Cerebellar cortex (tissue), 1 donor: ENCODE measurements at regions not wholly inside any gene's neighbourhood (a gene's known extent, or its start where the extent isn't known, plus 50 kb on each side); places are given as distances from the start of the nearest gene placed in this dataset.
"Not testable (repeated sequence)": the region's sequence is repeated elsewhere in the genome, so short reads cannot be mapped to it uniquely, and the experiment has no call there.

Source experiments
- DNase-seq: peaks from one replicate; pipeline ENCODE4 v3.0.0-alpha.2; 2015; ENCODE audit warnings: low spot score

DNA sequence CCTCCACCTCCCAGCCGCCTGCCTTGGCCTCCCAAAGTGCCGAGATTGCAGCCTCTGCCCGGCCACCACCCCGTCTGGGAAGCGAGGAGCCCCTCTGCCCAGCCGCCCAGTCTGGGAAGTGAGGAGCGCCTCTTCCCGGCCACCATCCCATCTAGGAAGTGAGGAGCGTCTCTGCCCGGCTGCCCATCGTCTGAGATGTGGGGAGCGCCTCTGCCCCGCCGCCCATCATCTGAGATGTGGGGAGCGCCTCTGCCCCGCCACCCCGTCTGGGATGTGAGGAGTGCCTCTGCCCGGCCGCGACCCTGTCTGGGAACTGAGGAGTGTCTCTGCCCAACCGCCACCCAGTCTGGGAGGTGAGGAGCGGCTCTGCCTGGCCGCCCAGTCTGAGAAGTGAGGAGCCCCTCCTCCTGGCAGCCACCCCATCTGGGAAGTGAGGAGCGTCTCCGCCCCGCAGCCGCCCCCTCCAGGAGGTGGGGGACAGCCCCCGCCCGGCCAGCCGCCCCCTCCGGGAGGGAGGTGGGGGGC is 296.3 kb downstream of the HNRNPD start:
- DNase-seq = not testable (repeated sequence)

DNA sequence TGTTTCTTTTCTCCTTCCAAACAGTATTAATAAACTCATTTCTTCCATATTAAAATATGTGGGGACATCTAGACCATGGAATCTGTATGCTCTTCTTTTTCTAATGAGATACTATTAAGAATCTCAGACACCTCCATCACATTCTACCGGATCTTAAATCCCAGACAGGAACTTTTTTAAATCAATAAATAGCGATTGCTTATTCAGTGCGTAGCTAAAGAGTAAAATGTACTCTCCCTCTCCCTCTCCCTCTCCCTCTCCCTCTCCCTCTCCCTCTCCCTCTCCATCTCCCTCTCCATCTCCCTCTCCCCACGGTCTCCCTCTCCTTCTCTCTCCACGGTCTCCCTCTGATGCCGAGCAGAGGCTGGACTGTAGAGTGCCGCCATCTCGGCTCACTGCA is 297.0 kb downstream of the HNRNPD start:
- no peak for DNase-seq

- DNase-seq = no peak
These were observed 297.4 kb downstream of the HNRNPD start for GRCh38 chr4:82076359-82076758.

DNA sequence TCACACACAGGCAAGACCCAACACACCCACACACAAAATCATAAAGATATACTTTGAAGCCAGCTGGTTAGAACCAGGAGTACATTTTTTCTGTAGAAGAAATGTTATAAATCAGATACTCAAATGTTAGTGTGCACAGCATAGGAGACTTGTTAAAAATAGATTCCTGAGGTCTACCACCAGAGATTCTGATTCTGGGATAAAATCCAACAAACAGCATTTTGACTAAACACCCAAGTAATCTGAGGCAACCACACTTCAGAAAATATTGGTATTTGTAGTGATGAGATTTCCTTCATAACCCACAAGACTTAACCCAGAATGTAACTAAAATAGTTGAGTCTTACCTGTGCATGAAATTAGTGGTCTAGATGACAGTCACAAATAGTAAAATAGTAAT is 301.8 kb downstream of the HNRNPD start:
- no peak for DNase-seq

GRCh38 chr4:82069883-82070638 is 303.7 kb downstream of the HNRNPD start:
- no peak for DNase-seq

- no peak for DNase-seq
These were observed 310.8 kb downstream of the HNRNPD start for GRCh38 chr4:82063017-82063416.

DNA sequence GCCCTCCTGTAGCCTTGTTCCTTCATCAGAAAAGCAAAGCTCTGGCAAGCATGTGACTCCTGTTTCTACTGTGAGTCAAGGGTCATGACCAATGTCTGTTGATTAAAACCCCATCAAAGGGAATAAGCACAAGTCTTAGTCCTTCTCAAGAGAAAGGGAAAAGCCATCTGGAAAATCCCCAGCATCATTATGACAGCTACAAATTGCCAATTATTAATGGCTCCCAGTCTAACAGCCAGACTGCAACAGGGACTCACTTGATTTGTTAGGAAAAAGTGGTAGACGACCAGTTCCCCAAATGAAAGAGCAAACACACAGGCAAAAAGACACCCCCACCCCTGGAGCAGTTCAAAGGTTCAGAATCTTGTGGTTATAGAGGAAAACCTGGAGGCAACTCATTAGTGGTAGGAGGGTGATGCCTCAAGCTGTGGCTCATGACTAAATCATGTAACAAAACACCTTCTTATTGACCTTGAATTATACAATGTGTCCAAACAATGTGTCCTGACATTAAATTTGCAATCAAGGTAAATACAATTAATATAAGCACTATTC is 315.7 kb downstream of the HNRNPD start:
- no peak for DNase-seq

GRCh38 chr4:82055156-82055555 is 318.6 kb downstream of the HNRNPD start:
- no peak for DNase-seq

DNA sequence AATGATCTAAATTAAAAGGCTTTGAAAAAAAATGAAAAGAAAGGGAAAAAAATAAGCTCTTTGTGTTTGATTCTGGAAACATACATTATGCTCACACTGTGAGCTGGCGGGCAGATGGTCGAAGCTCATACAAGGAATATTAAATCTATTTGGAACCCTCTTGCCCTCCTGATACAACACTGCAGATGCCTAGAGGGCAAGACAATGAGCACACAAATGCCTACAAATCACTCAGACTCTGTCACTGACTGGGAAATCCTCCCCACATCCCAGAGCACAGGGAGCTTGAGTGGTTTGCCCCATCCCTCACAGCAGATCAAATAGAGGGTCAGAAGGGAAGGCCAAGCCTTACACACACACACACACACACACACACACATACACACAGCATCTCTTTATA is 320.4 kb downstream of the HNRNPD start:
- DNase-seq = no peak

GRCh38 chr4:82050796-82051195 is 323.0 kb downstream of the HNRNPD start:
- no peak for DNase-seq

DNA sequence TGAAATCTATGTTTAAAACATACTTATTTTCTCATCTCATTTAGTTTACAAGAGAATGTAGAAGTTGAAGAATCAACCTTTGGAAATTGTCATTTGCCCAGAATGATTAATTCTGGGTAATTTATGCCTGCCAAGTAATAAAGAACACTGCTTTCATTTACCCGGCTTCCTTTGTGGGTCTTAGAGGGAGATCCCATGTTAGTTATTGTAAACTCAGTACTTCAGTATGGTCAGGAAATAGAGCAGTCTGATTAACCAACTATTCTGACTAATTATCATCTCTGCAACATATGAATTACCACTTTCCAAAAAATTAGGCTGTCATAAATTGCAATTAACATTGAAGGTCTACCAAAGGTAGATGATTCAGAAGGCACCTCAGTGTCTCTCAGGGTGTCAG is 324.5 kb downstream of the HNRNPD start:
- no peak for DNase-seq

GRCh38 chr4:82047731-82048130 is 326.1 kb downstream of the HNRNPD start:
- DNase-seq = no peak

- DNase-seq = no peak
These were observed 327.0 kb downstream of the HNRNPD start for GRCh38 chr4:82046796-82047195.

DNA sequence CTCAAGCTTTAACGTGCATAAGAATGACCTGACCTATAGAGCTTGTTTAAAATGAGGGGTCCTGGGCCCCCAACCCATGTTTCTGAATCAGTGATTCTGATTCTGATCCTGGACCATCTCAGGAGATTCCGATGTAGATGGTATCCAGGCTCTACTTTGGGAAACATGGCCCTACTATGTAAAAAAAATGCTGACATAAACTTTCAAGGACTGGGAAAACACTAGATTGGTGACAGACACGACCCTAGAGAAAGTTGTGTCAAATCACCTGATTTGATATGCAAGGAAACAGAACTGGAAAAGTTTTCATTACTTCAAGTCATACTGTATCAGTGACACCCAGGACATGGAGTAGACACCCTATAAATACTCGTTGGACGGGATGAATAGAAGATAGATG is 328.5 kb downstream of the HNRNPD start:
- DNase-seq = no peak

- peak; percentile 33 for DNase-seq
These were observed 329.4 kb downstream of the HNRNPD start for GRCh38 chr4:82044141-82044993.

GRCh38 chr4:82043809-82044137 is 330.0 kb downstream of the HNRNPD start:
- DNase-seq = no peak

DNA sequence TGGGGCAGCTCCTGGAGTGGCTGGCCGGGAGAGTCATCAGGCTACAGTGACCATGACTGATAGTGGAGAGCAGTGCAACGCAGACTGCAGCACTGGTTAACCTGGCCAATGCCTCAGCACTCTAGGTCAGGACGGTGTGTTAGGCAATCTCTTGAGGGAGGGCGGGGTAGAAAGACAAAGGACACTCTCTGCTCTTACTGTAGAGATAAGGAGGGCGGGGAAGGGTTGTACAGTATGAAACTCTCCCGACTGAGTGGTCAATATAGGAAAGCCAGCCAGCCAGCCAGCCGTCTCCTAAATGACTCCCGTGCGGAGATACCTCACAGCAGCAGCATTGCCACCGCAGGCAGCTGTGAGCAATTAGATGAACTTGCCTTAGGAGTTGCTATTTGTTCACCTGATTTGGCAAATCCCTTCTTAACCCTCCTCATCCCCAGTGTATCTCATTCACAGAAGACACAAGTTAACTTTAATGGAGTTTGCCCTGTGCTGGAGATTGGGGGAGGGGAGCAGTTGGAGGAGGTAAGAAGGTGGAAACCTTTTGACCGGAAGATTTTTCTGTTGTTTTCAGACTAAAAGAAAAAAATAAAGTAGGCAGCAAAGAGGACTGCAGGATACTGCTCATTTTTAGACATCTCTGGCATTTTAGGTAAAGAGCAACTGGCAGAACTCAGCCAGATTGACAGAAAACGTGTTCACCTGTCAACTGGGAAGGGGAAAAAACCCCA is 330.5 kb downstream of the HNRNPD start:
- DNase-seq = no peak

DNA sequence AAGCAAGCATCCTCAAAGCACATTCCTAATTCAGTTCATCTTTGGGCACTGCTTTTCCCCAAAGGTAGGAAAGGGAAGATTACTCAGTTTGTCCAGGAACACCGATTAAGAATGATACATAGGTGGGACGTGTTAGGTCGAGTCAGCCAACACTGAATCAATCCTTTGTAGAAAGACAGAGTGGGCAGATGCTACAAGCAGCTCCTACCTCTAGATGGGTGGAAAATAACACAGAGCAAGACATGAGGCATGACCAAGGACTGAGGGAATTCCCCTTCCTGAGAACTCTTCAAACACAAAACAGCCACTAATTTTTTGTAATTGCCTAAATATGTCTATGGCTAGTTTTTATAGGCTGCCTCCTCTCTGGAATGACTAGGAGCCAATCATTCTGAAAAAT is 331.7 kb downstream of the HNRNPD start:
- DNase-seq = no peak

GRCh38 chr4:82038936-82039335 is 334.9 kb downstream of the HNRNPD start:
- no peak for DNase-seq

DNA sequence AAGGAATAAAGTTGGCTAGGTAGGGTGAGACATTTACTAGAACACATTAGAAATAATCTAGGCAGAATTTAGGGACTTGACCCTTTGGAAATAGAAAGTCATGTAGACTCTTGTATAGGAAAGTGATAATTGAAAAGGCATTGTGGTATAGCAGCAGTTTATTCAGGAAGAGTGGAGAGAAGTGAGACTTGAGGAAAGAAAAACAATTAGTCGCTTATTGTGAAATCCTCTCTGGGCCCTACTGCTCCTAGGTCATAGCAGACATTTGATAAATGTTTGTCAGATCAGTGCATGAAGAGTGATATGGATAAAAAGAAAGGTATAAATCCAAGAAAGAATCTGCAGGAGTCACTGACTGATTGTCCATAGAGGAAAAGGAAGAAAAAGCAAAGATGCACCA is 337.6 kb downstream of the HNRNPD start:
- no peak for DNase-seq

DNA sequence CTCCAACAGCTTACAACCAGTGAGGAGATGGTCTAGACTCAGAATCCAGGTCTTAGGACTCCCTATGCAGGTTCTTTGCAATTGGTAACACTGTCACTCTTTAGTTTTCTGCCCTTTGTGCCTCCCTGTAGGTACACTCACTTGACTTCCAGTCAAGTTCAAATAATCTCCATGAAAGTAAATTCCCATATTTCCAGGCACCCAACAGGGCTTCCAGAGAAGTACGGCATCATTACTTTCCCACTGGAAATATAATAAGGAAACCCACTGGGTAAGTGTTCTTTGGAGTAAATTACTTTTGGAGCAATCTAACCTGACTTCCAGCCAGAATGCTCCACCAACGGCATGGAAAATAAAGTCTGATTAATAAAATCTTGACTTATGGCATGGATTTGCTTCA is 338.9 kb downstream of the HNRNPD start:
- no peak for DNase-seq

DNA sequence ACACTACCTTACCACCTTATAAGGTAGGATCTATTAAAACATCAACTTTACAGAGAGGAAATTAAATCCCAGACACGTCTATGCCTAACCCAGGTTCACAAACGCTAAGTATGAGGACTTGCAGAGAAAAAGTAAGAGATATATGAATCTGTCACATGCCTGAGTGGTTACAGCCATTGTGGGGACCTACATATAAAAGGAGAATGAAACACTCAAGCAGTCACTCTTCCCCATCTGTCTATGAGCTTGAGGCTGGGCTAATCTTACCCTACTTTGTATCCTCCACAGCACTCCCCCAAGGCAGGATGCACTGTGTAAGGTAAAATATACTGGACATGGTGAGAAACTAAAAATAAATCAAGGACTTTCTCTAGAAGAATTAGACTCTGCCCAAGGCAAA is 339.9 kb downstream of the HNRNPD start:
- no peak for DNase-seq
